Activated T-cell treated with anti-CD3 and anti-CD28 coated beads for 48 hours (primary cell): ENCODE measurements at regions not wholly inside any gene's neighbourhood (a gene's known extent, or its start where the extent isn't known, plus 50 kb on each side); places are given as distances from the start of the nearest gene placed in this dataset.
"Not testable (repeated sequence)": the region's sequence is repeated elsewhere in the genome, so short reads cannot be mapped to it uniquely, and the experiment has no call there.

ENCODE experiments used
- DNase-seq: peaks from one replicate; pipeline ENCODE4 v3.0.0-alpha.2; 2020; ENCODE audit warnings: low read depth

DNA sequence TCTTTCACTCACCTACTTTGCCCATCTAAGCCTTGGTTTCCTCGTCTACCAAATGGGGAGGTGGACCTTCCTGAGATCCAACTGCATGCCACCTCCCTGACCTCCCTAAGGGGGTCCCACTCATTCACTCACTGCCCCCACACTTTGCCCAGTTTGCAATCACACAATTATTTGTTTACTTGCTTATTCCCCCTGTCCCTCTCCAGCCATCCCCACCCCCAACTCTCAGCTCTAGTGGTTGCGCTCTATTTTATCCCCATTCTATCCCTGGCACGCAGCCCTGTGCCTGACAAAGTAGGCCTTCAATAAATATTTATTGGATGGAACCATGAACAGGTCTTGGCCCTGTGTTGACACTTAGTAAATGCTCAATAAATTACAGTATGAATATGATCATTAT lies 130.8 kb upstream of the LARP1 start:
- DNase-seq: no peak

DNA sequence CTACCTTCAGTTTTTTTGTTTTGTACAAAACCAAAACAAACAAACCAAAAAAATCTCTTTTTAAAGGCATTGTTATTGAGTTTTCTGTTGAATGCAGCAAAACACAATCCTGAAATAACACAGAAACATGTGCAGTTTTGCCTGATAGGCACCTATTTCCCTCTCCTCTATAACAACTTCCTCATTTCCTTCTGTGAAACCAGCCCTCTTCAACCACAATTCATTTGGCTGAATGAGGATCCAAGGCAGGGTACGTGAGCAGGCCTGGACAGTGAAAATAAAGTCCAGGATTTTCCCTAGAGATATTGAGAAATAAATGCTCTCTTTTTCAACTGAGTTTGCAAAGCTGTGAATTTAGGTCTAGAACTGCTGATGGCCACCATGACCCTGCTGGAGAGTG lies 134.8 kb upstream of the LARP1 start:
- no peak for DNase-seq

DNA sequence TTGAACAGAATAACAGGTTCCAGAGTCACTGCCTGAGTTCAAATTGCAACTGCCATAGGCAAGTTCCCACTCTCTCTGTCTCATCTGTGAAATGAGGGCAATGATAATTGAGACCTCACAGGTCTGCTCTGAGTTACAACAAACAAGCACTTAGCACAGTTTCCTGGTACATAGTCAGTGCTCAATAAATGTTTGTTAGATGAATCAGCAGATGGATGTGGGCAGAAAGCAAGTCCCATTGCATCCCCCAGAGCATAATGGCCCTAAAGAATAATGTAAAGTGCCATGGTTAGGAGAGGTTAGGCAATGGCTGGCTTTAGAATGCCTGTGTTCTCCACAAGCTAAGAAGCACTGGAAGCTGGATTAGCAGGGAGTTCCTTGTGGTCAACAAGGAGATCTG lies 136.5 kb upstream of the LARP1 start:
- DNase-seq: no peak

GRCh38 chr5:154614595-154614994 lies 136.6 kb upstream of the HAND1 start:
- no peak for DNase-seq

- DNase-seq: no peak
Measured at GRCh38 chr5:154614125-154614524, 136.1 kb upstream of the HAND1 start.

- DNase-seq: no peak
Measured at GRCh38 chr5:154612666-154613065, 134.6 kb upstream of the HAND1 start.

DNA sequence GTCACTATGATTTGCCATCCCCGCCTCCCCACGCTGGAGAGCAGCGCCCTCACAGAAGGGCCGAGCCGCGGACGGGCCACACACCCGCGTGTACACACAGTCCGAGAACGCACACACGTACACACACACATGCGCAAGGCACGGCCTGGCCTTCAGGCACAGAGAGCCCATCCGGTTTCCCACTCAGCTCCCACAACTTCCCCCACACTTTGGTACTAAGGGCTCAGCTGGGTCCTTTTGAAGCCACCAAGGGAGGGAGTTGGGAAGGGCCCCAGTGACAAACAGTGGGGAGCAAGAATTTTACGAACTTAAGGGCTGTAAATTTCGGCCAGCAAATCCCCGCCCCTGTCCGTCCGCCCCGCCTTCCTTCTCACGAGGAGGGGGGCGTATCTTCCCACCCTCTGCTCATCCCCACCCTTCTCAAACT lies 133.3 kb upstream of the HAND1 start:
- DNase-seq: no peak

GRCh38 chr5:154610321-154611154 lies 132.5 kb upstream of the HAND1 start:
- peak; percentile 74 for DNase-seq

DNA sequence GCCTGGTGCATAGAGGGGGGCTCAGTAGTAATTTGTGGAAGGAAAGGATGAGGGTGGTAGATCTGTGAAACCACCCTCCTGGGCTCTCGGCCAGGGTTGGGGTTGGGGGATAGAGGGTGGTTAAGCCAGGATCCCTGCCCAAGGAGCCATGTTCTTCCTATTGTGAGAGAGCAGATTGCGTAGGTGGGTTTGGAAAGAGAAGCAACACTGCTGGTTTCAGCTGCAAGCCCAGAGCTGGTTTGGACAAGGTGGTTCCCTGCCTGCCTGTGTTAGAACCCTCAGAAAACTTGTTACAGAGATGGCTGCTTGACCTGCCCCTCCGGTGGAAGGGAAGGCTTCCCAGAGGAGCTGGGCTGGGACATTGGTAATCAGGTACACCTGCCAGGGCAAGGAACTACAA lies 131.2 kb upstream of the HAND1 start:
- no peak for DNase-seq

GRCh38 chr5:154608531-154609011 lies 130.5 kb upstream of the HAND1 start:
- DNase-seq: no peak

DNA sequence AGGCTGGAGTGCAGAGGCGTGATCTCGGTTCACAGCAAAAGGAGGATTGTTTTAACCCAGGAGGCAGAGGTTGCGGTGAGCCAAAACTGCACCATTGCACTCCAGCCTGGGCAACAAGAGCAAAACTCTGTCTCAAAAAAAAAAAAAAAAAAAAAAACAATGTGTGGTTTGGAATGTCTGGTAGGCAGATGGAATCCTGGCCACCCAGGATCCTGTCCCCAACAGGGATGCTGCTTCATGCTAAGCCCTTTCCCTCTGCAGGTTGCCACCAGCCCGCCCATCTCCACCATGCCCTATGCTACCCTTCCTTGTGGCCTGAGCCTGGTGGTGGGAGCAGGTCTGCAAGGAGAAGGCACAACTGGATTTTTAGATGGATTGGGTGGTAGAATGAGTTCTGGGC lies 129.7 kb upstream of the HAND1 start:
- DNase-seq: no peak

- no peak for DNase-seq
Measured at GRCh38 chr5:154606246-154606645, 128.2 kb upstream of the HAND1 start.

DNA sequence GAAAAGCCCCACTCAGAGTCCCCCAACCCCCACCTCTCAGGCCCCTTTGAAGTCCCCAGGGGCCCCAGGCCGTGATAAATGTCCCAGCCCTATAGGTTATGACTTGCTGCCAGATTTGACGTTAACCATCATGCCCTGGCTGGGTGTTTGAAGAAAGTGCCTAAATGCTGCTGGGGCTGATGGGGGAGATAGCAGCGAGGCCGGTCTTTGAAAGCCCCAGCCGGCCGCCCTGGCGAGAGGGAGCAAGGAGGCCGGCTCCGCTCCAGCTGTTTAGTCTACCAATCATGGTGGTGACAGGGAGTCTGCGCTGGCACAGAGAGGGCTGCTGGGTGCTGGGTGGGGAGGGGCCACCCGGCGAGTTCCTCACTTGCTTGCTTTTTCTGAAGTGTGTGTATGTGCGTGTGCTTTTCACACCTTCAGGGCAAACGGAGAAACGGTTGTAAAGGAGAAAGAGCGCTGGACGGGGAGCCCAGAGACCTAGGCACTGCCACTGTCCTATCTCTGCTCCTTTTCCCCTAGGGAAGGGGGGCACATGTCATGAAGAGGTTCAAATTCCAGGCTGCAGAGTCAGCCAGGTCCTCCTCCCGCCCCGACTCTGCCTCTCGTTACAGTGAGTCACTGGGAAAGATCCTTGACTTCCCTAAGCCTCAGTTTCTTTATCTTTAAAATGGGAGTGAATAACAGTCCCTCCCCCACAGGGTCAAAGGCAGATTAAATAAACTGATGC lies 126.1 kb upstream of the HAND1 start:
- DNase-seq: no peak

GRCh38 chr5:154603485-154603884 lies 125.5 kb upstream of the HAND1 start:
- no peak for DNase-seq

DNA sequence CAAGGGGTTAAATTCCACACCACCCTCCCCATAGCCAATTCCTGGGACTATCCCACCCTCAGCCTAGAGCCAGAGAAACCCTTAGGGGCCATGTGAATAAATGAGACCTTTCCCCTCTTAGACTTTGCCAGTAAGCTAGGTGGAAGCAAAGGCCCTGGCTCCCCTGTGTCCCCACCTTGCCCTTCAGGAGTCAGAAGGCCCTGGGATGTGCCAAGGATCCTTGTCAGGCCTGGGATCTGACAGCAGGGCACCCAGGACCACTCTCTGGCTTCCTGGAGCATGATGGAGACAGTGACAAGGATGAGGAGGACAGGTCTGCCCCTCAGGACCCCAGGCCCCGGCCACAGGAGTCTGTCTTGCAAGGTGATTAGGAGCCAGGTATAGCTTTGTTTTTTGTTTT lies 125.0 kb upstream of the HAND1 start:
- no peak for DNase-seq

GRCh38 chr5:154601014-154601413 lies 123.0 kb upstream of the HAND1 start:
- DNase-seq: no peak

- DNase-seq: no peak
Measured at GRCh38 chr5:154598021-154598420, 120.0 kb upstream of the HAND1 start.

DNA sequence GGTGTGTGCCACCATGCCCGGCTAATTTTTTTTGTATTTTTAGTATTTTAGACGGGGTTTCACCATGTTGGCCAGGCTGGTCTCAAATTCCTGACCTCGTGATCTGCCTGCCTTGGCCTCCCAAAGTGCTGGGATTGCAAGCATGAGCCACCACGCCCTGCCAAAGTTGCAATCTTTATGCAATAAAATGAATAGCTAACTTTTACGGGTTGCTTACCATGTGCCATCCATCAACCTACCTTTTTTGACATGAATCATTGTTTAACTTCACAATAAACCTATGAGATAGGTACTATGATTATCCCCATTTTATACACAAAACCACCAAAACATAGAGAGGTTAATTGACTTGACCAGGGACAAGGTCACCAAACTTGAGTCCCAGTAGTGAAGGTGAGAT lies 118.8 kb upstream of the HAND1 start:
- DNase-seq: not testable (repeated sequence)

GRCh38 chr5:154595662-154596061 lies 117.6 kb upstream of the HAND1 start:
- DNase-seq: no peak

DNA sequence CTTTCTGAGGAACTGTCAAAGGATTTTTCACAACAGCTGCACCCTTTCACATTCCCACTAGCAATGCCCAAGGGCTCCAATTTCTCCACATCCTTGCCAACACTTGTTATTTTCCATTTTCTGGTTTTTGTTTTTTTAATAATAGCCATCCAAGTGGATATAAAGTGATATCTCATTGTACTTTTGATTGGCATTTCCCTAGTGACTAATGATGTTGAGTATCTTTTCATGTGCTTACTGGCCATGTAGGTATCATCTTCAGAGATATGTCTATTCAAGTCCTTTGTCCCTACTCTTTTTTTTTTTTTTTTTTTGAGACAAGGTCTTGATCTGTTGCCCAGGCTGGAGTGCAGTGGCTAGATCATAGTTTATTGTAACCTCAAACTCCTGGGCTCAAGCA lies 115.8 kb upstream of the HAND1 start:
- no peak for DNase-seq

GRCh38 chr5:154593071-154593470 lies 115.0 kb upstream of the HAND1 start:
- no peak for DNase-seq

DNA sequence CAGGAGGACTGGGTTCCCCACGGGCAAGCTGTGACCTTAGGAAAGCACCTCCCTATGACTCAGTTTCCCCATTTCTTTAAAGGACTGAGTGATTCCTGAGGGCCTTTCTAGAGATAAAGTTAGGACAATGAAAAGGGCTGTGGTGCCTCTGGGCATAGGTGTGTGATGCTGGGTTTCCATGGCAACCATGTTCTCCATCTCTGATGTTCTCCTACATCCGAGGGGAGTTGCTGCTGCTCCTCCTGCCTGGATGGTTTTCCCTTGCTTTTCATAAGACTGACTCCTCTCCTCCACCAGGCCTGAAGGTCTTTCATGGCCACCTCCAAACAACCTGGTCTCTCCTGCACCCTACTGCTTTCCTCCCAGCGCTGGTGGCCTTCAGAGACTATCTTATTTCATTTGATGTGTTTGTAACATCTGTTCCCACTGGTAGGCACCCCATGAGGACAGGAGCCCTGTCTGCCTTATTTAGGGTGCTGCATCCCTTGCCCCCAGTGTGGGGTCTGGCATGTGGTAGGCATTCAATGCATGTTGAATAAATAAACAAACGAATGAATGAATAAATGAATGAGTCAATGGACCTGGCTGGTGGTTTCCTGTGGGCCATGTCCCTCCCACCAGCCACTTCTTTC lies 112.2 kb upstream of the HAND1 start:
- no peak for DNase-seq

DNA sequence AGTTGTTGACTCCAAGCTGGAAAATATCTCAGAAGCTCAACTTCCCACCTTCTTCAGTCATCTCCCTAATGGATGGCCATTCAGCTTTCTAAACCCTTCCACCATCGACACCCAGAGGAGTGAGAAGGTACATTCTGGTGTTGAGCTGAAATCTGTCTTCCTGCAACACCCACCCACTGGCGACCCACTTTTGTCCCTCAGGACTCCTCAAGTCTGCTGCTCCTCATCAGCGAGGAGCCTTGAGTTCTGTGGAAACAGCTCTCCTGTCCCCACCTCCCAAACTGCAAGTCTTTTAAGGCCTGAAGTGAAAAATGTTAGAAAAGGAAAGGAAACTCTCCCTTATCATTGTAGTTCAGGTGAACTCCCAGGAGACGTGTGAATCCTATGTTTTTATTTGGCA lies 111.5 kb upstream of the HAND1 start:
- DNase-seq: no peak
